DND-41 (cell line): ENCODE measurements at regions not wholly inside any gene's neighbourhood (a gene's known extent, or its start where the extent isn't known, plus 50 kb on each side); places are given as distances from the start of the nearest gene placed in this dataset.

ENCODE experiments used
- ATAC-seq: fragments of 200-7000 bp; cut with Tn5 transposase; 3 replicates; pipeline ENCODE4 v1.9.1; 2021; ENCODE audit warnings: low read depth; ENCODE audit not compliant: insufficient read depth
- DNase-seq: peaks from one replicate; pipeline ENCODE4 v3.0.0-alpha.2; 2020
- H2AFZ ChIP-seq: 2 replicates; pipeline ENCODE4 v1.6.0; 2012; ENCODE audit warnings: low read depth, low read length
- H3K27ac ChIP-seq: 2 replicates; pipeline ENCODE4 v1.5.1; 2012; ENCODE audit warnings: low read length, inconsistent platforms
- H3K27me3 ChIP-seq: fragments of 200-600 bp; sonication (generic); 2 replicates; pipeline ENCODE4 v1.6.0; 2012; ENCODE audit warnings: low read length, mild to moderate bottlenecking, inconsistent platforms; ENCODE audit not compliant: insufficient read depth, poor library complexity
- H3K36me3 ChIP-seq: 2 replicates; pipeline ENCODE4 v1.5.1; 2012; ENCODE audit warnings: low read length, inconsistent platforms; ENCODE audit not compliant: insufficient read depth
- H3K4me1 ChIP-seq: 2 replicates; pipeline ENCODE4 v1.5.1; 2012; ENCODE audit warnings: mild to moderate bottlenecking, low read length; ENCODE audit not compliant: insufficient read depth
- H3K4me2 ChIP-seq: 2 replicates; pipeline ENCODE4 v1.6.0; 2012; ENCODE audit warnings: mild to moderate bottlenecking, moderate library complexity, low read length, inconsistent platforms; ENCODE audit not compliant: insufficient read depth
- H3K4me3 ChIP-seq, 2 experiments: fragments of 200-600 bp in 1 of 2; shearing (Covaris generic) in 1 of 2; 2 replicates each; pipeline ENCODE4 v1.5.1; 2012 to 2016; ENCODE audit warnings: inconsistent platforms in 2 of 2, low read length in 2 of 2, mild to moderate bottlenecking in 2 of 2, low read depth in 1 of 2, moderate library complexity in 1 of 2
- H3K79me2 ChIP-seq: 2 replicates; pipeline ENCODE4 v1.6.0; 2012; ENCODE audit warnings: low read length, inconsistent platforms; ENCODE audit not compliant: insufficient read depth
- H3K9ac ChIP-seq: 2 replicates; pipeline ENCODE4 v1.6.0; 2012; ENCODE audit warnings: low read depth, mild to moderate bottlenecking, inconsistent platforms, low read length, moderate library complexity
- H3K9me3 ChIP-seq: 2 replicates; pipeline ENCODE4 v1.5.1; 2012; ENCODE audit warnings: low read length, moderate library complexity, mild to moderate bottlenecking, inconsistent platforms; ENCODE audit not compliant: insufficient read depth, severe bottlenecking
- H4K20me1 ChIP-seq: 2 replicates; pipeline ENCODE4 v1.6.0; 2012; ENCODE audit warnings: low read length; ENCODE audit not compliant: insufficient read depth
- CTCF ChIP-seq: IDR thresholded peaks from 2 replicates; pipeline ENCODE4 v1.5.1; 2012; ENCODE audit warnings: borderline replicate concordance, low read length, moderate library complexity, mild to moderate bottlenecking; ENCODE audit not compliant: poor library complexity, severe bottlenecking; ENCODE audit errors: extremely low read depth
- EZH2 ChIP-seq: IDR thresholded peaks from 3 replicates; pipeline ENCODE4 v1.6.1; 2012; ENCODE audit warnings: borderline replicate concordance, low read depth, mild to moderate bottlenecking, moderate library complexity, low read length, inconsistent platforms; ENCODE audit not compliant: severe bottlenecking

- Histone ChIP-seq H2AFZ (no peak overlapping the region), H3K4me1 (no peaks in the 10 kb centered on the region), H3K4me2 (no peak overlapping the region), H3K9me3 (no peaks in the 10 kb centered on the region), H3K27me3 (no peaks in the 10 kb centered on the region), H3K79me2 (no peaks in the 10 kb centered on the region), H3K9ac (no peak overlapping the region), H4K20me1 (no peaks in the 10 kb centered on the region), H3K27ac (no peak overlapping the region), H3K4me3 (no peak overlapping the region), H3K36me3 (no peaks in the 10 kb centered on the region)
- ATAC-seq (no peak), DNase-seq (no peak)
- TF ChIP-seq EZH2: no peak
These were observed 837.1 kb upstream of the SEMA6A start for GRCh38 chr5:117411701-117412100.

GRCh38 chr5:117405197-117405596 is 830.6 kb upstream of the SEMA6A start:
- TF ChIP-seq CTCF: no peak
- no peak for TF ChIP-seq EZH2

GRCh38 chr5:117394506-117395157 is 820.0 kb upstream of the SEMA6A start:
- no peak overlapping the region for H3K9ac ChIP-seq
- no peak for ATAC-seq
- TF ChIP-seq CTCF: no peak

More at GRCh38 chr5:117405197-117405596, 830.6 kb upstream of the SEMA6A start:
- no peaks in the 10 kb centered on the region for H3K79me2 ChIP-seq
- H3K4me1 ChIP-seq: no peaks in the 10 kb centered on the region
- no peak overlapping the region for H3K4me3 ChIP-seq
- no peaks in the 10 kb centered on the region for H3K27me3 ChIP-seq
- H3K36me3 ChIP-seq: no peaks in the 10 kb centered on the region
- no peak overlapping the region for H3K9ac ChIP-seq
- DNase-seq: no peak
- ATAC-seq: no peak
- H4K20me1 ChIP-seq: no peaks in the 10 kb centered on the region
- H2AFZ ChIP-seq: no peak overlapping the region
- no peak overlapping the region for H3K27ac ChIP-seq
- H3K9me3 ChIP-seq: no peaks in the 10 kb centered on the region
- H3K4me2 ChIP-seq: no peak overlapping the region

GRCh38 chr5:117393125-117393524 is 818.5 kb upstream of the SEMA6A start:
- no peaks in the 10 kb centered on the region for H3K79me2 ChIP-seq
- no peaks in the 10 kb centered on the region for H3K27me3 ChIP-seq
- TF ChIP-seq CTCF (no peak), EZH2 (no peak)
- no peak overlapping the region for H3K4me2 ChIP-seq
- ATAC-seq: no peak
- H3K9ac ChIP-seq: no peak overlapping the region
- no peaks in the 10 kb centered on the region for H3K36me3 ChIP-seq
- H3K4me1 ChIP-seq: no peaks in the 10 kb centered on the region
- H3K9me3 ChIP-seq: no peaks in the 10 kb centered on the region
- no peak overlapping the region for H2AFZ ChIP-seq
- no peak for DNase-seq
- no peak overlapping the region for H3K4me3 ChIP-seq
- H4K20me1 ChIP-seq: no peaks in the 10 kb centered on the region
- no peak overlapping the region for H3K27ac ChIP-seq

More at GRCh38 chr5:117394506-117395157, 820.0 kb upstream of the SEMA6A start:
- no peaks in the 10 kb centered on the region for H3K4me1 ChIP-seq
- no peak overlapping the region for H3K4me3 ChIP-seq
- H3K27ac ChIP-seq: no peak overlapping the region
- no peaks in the 10 kb centered on the region for H3K36me3 ChIP-seq
- H2AFZ ChIP-seq: no peak overlapping the region
- no peaks in the 10 kb centered on the region for H4K20me1 ChIP-seq
- DNase-seq: no peak
- no peaks in the 10 kb centered on the region for H3K79me2 ChIP-seq
- no peaks in the 10 kb centered on the region for H3K9me3 ChIP-seq
- H3K4me2 ChIP-seq: no peak overlapping the region
- H3K27me3 ChIP-seq: no peaks in the 10 kb centered on the region
